ENCODE measurements at regions not wholly inside any gene's neighbourhood (a gene's known extent, or its start where the extent isn't known, plus 50 kb on each side); places are given as distances from the start of the nearest gene placed in this dataset.

DNA sequence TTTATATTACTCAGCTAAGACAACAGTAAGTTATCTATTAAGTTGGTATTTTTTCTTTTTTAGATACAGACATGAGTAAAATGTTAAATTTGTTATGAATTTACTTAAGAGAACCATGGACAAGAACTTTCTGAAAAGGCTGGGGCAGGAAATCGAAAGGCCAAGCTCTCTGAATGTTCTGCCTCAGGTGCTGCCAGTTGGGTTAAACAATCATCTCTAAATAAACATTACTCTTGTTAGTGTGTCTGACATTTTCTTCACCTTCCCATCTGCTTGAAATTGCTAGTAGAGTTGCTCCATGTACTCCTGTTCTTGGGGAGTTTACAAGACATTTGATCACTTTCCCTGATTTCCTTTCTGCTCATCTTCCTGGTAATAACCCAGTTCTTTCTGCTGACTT, 87.5 kb downstream of the ANKRD7 start:
- in situ Hi-C loops (cut with MboI; ENCODE audit: low sequenced_read_pairs): no loop called here
- H3K4me3 ChIP-seq (ENCODE audit: insufficient read depth, low read depth, low read length): no peak overlapping the region
- no peak overlapping the region for H3K56ac ChIP-seq (ENCODE audit: extremely low read depth, insufficient read depth, low read length)
- no peak overlapping the region for H3K14ac ChIP-seq (replicated peaks; ENCODE audit: low read depth, low read length)
- no peaks in the 10 kb centered on the region for H3K27me3 ChIP-seq (ENCODE audit: control insufficient read depth, insufficient read depth, low read length)
- TF ChIP-seq CHD1 (IDR thresholded peaks at IDR 0.05; ENCODE audit: low read depth, low read length) (no peak), POLR2A (IDR thresholded peaks at IDR 0.05; ENCODE audit: low read depth, low read length) (no peak), NFE2L2 (IDR thresholded peaks at IDR 0.05; ENCODE audit: low read depth, low read length) (no peak), SMC3 (IDR thresholded peaks at IDR 0.05; ENCODE audit: low read depth, low read length) (no peak), FOS (IDR thresholded peaks at IDR 0.05; ENCODE audit: low read depth, low read length) (no peak)
- TF ChIP-seq, protein P1, sequence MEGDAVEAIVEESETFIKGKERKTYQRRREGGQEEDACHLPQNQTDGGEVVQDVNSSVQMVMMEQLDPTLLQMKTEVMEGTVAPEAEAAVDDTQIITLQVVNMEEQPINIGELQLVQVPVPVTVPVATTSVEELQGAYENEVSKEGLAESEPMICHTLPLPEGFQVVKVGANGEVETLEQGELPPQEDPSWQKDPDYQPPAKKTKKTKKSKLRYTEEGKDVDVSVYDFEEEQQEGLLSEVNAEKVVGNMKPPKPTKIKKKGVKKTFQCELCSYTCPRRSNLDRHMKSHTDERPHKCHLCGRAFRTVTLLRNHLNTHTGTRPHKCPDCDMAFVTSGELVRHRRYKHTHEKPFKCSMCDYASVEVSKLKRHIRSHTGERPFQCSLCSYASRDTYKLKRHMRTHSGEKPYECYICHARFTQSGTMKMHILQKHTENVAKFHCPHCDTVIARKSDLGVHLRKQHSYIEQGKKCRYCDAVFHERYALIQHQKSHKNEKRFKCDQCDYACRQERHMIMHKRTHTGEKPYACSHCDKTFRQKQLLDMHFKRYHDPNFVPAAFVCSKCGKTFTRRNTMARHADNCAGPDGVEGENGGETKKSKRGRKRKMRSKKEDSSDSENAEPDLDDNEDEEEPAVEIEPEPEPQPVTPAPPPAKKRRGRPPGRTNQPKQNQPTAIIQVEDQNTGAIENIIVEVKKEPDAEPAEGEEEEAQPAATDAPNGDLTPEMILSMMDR (conservative IDR thresholded peaks at IDR 0.05; ENCODE audit: low read depth, low read length): no peak
- TF ChIP-seq, protein P2, sequence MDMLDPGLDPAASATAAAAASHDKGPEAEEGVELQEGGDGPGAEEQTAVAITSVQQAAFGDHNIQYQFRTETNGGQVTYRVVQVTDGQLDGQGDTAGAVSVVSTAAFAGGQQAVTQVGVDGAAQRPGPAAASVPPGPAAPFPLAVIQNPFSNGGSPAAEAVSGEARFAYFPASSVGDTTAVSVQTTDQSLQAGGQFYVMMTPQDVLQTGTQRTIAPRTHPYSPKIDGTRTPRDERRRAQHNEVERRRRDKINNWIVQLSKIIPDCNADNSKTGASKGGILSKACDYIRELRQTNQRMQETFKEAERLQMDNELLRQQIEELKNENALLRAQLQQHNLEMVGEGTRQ (IDR thresholded peaks at IDR 0.05; ENCODE audit: low read depth, low read length): no peak
- TF ChIP-seq, protein P3, sequence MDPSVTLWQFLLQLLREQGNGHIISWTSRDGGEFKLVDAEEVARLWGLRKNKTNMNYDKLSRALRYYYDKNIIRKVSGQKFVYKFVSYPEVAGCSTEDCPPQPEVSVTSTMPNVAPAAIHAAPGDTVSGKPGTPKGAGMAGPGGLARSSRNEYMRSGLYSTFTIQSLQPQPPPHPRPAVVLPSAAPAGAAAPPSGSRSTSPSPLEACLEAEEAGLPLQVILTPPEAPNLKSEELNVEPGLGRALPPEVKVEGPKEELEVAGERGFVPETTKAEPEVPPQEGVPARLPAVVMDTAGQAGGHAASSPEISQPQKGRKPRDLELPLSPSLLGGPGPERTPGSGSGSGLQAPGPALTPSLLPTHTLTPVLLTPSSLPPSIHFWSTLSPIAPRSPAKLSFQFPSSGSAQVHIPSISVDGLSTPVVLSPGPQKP (IDR thresholded peaks at IDR 0.05; ENCODE audit: borderline replicate concordance, low read depth, low read length): no peak
- no peaks in the 10 kb centered on the region for H4K20me1 ChIP-seq (ENCODE audit: insufficient read depth, low read length)
- no peaks in the 10 kb centered on the region for H3K4me1 ChIP-seq (ENCODE audit: control insufficient read depth, insufficient read depth, low read length)
- intact Hi-C loops (cut with micrococcal nuclease): no loop called here
- dilution Hi-C loops (cut with HindIII; ENCODE audit: low sequenced_read_pairs, unreplicated experiment): no loop called here
- no peak overlapping the region for H2BK120ac ChIP-seq (ENCODE audit: low read depth, low read length)
- ChIA-PET POLR2A (ENCODE audit: unreplicated experiment) (no interaction called here), CTCF (no interaction called here)
- H3K9me1 ChIP-seq (ENCODE audit: insufficient read depth, low read length): no peaks in the 10 kb centered on the region
- no peaks in the 10 kb centered on the region for H3K79me1 ChIP-seq (ENCODE audit: low read depth in 1 of 2, low read length in 2 of 2)
- no TSS peak for BruUV-seq (replicated peaks)
- H3K23ac ChIP-seq (ENCODE audit: low read depth, low read length): no peak overlapping the region
- no peak overlapping the region for H4K91ac ChIP-seq (ENCODE audit: insufficient read depth, low read depth, low read length)
- no peak overlapping the region for H2AK9ac ChIP-seq (replicated peaks; ENCODE audit: low read depth, low read length, poor library complexity)
- no peak overlapping the region for H2BK5ac ChIP-seq (ENCODE audit: low read depth, low read length, poor library complexity, severe bottlenecking)
- no CpG with 5 or more reads among the region's 1 CpG for WGBS, 2 experiments (ENCODE audit: extremely low coverage in 2 of 2, insufficient read length in 1 of 2)
- H3K4ac ChIP-seq (ENCODE audit: low read depth, low read length): no peak overlapping the region
- no peak overlapping the region for H3K4me2 ChIP-seq (ENCODE audit: low read depth, low read length)
- no peak overlapping the region for H3K9ac ChIP-seq (ENCODE audit: low read depth, low read length)
- H4K5ac ChIP-seq (ENCODE audit: low read depth, low read length): no peak overlapping the region
- H3K9me3 ChIP-seq (ENCODE audit: control insufficient read depth, insufficient read depth, low read length): no peaks in the 10 kb centered on the region; the same call in 1 of the 2 replicates
- no peak overlapping the region for H2AFZ ChIP-seq (replicated peaks; ENCODE audit: low read length, poor library complexity)
- H4K8ac ChIP-seq (ENCODE audit: low read depth in 2 of 2, low read length in 2 of 2): no peak overlapping the region
- no peaks in the 10 kb centered on the region for H3K36me3 ChIP-seq (ENCODE audit: control insufficient read depth, insufficient read depth, low read length)
- no peak overlapping the region for H3K18ac ChIP-seq (ENCODE audit: low read depth, low read length)
- no peak overlapping the region for H2BK20ac ChIP-seq (ENCODE audit: low read depth, low read length)
- H2AK5ac ChIP-seq (ENCODE audit: low read depth, low read length): no peak overlapping the region
- H2BK15ac ChIP-seq (ENCODE audit: low read depth, low read length): no peak overlapping the region
- DNase-seq: no peak
- ATAC-seq (ENCODE audit: low read depth): no peak
- H3K27ac ChIP-seq (ENCODE audit: insufficient read depth, low read length): no peak overlapping the region

Measured in IMR-90 (cell line).